OCI-LY1 (cell line): ENCODE measurements at regions not wholly inside any gene's neighbourhood (a gene's known extent, or its start where the extent isn't known, plus 50 kb on each side); places are given as distances from the start of the nearest gene placed in this dataset.

Source experiments
- H2AFZ ChIP-seq: fragments of 200-600 bp; sonication (generic), shearing (Covaris generic); 2 replicates; pipeline ENCODE4 v1.6.0; 2014; ENCODE audit warnings: antibody characterized with exemption, mild to moderate bottlenecking, low read length
- H3F3A ChIP-seq: fragments of 200-600 bp; sonication (generic), shearing (Covaris generic); 2 replicates; pipeline ENCODE4 v1.6.0; 2014; ENCODE audit warnings: mild to moderate bottlenecking, antibody characterized with exemption, low read length, moderate library complexity; ENCODE audit not compliant: insufficient read depth
- H3K27ac ChIP-seq: fragments of 200-600 bp; sonication (generic); 2 replicates; pipeline ENCODE4 v1.5.1; 2014; ENCODE audit warnings: low read length, mixed run types, mild to moderate bottlenecking, low read depth; ENCODE audit not compliant: poor library complexity, severe bottlenecking
- H3K27me3 ChIP-seq: fragments of 200-600 bp; sonication (generic); 2 replicates; pipeline ENCODE4 v1.6.0; 2014; ENCODE audit warnings: antibody characterized with exemption, mild to moderate bottlenecking, low read length, moderate library complexity; ENCODE audit not compliant: insufficient read depth
- H3K36me3 ChIP-seq: fragments of 200-600 bp; sonication (generic); 2 replicates; pipeline ENCODE4 v1.6.1; 2014; ENCODE audit warnings: mild to moderate bottlenecking, antibody characterized with exemption, low read length, moderate library complexity, mixed read lengths; ENCODE audit not compliant: insufficient read depth
- H3K4me1 ChIP-seq: fragments of 200-600 bp; sonication (generic); 2 replicates; pipeline ENCODE4 v1.5.1; 2014; ENCODE audit warnings: mild to moderate bottlenecking, low read length, moderate library complexity; ENCODE audit not compliant: insufficient read depth, severe bottlenecking
- H3K4me2 ChIP-seq: fragments of 200-600 bp; sonication (generic), shearing (Covaris generic); 2 replicates; pipeline ENCODE4 v1.6.1; 2014; ENCODE audit warnings: low read length
- H3K4me3 ChIP-seq: fragments of 200-600 bp; sonication (generic); 2 replicates; pipeline ENCODE4 v1.5.1; 2014; ENCODE audit warnings: low read length, low read depth, mild to moderate bottlenecking, mixed read lengths; ENCODE audit not compliant: poor library complexity, severe bottlenecking
- H3K79me2 ChIP-seq: fragments of 200-600 bp; shearing (Covaris generic); 2 replicates; pipeline ENCODE4 v1.6.1; 2016; ENCODE audit warnings: mixed run types, low read length, mixed read lengths; ENCODE audit not compliant: insufficient read depth
- H3K9ac ChIP-seq: fragments of 200-600 bp; sonication (generic), shearing (Covaris generic); 2 replicates; pipeline ENCODE4 v1.6.1; 2014; ENCODE audit warnings: mild to moderate bottlenecking, low read length, mixed read lengths
- H3K9me2 ChIP-seq: fragments of 200-600 bp; sonication (generic), shearing (Covaris generic); 2 replicates; pipeline ENCODE4 v1.6.1; 2014; ENCODE audit warnings: low read depth, mild to moderate bottlenecking, low read length, mixed read lengths
- H3K9me3 ChIP-seq: fragments of 200-600 bp; shearing (Covaris generic); 2 replicates; pipeline ENCODE4 v1.6.1; 2014; ENCODE audit warnings: low read length, mixed read lengths
- H4K20me1 ChIP-seq: fragments of 200-600 bp; sonication (generic), shearing (Covaris generic); 2 replicates; pipeline ENCODE4 v1.6.0; 2016; ENCODE audit warnings: mild to moderate bottlenecking, low read length; ENCODE audit not compliant: insufficient read depth
- EZH2 ChIP-seq: fragments of 200-600 bp; sonication (generic), shearing (Covaris generic); IDR thresholded peaks from 2 replicates; pipeline ENCODE4 v1.8.0; 2017; ENCODE audit warnings: borderline replicate concordance, mixed run types, mild to moderate bottlenecking, antibody characterized with exemption, low read length, moderate library complexity, mixed read lengths
- TF ChIP-seq, protein P1 (sequence below): fragments of 200-600 bp; sonication (generic), shearing (Covaris generic); IDR thresholded peaks from 2 replicates; pipeline ENCODE4 v1.5.1; 2017; ENCODE audit warnings: mild to moderate bottlenecking, antibody characterized with exemption, low read length, moderate library complexity, mixed read lengths

DNA sequence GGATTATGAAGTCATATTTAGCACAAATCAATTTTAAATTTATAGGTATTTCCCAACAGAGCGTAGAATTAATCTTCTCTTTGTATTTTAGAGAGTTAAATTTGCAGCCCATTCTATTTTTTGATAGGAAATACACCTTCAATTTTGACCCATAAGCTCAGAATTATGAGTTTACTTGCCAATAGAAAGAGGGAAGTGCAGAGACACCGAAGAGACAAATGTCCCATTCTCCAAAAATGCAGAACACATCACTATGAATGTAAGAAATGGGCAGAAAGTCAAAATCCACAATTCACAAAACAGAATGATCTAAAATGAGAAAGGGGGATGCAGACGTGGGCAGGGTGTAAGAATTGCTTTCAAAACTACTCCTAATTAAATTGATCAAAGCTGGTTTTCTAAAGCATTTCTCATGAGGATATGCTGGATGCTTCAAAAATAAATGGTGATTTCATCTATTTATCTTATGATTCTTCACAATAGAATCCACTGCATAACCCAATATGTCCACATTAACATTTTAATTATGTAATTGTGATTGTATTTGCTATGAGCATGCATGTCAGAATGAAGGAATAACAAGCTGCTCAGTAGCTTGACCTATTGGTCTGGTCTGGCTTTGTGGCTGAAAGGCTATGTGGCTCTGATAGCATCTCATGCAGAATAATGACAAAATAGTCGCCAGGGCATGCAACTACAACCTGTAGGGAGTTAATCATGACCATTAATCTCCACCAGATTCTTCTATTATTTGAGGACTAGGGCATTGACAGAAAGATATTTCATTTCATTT is 550.1 kb upstream of the CDH18 start:
- Histone ChIP-seq H3K9me2 (no peaks in the 10 kb centered on the region), H3K4me1 (no peaks in the 10 kb centered on the region)

DNA sequence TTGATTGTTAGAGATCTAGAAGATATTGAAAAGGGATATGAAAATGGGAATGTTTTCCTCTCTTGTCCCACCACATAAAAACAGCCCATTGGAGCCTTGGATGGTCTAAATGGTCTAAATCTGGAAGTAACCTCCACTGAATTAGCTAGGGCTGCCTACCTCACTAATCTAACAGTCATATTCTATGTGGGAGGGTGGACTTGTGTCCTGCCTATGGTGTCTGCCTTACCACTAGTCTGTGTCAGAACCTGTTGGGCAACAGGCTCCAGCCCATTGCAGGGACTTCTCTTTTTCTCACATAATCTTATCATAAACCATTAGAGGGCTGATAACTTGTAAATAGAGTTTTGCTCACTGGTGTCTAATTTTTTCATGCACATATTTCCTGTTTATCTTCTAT is 548.8 kb upstream of the CDH18 start:
- H3K4me2 ChIP-seq: no peak overlapping the region

More for the DNA sequence above, 550.1 kb upstream of the CDH18 start:
- H3K4me2 ChIP-seq: no peak overlapping the region
- no peak overlapping the region for H3K4me3 ChIP-seq
- no peaks in the 10 kb centered on the region for H3K27me3 ChIP-seq
- no peaks in the 10 kb centered on the region for H3K9me3 ChIP-seq
- TF ChIP-seq, protein P1, sequence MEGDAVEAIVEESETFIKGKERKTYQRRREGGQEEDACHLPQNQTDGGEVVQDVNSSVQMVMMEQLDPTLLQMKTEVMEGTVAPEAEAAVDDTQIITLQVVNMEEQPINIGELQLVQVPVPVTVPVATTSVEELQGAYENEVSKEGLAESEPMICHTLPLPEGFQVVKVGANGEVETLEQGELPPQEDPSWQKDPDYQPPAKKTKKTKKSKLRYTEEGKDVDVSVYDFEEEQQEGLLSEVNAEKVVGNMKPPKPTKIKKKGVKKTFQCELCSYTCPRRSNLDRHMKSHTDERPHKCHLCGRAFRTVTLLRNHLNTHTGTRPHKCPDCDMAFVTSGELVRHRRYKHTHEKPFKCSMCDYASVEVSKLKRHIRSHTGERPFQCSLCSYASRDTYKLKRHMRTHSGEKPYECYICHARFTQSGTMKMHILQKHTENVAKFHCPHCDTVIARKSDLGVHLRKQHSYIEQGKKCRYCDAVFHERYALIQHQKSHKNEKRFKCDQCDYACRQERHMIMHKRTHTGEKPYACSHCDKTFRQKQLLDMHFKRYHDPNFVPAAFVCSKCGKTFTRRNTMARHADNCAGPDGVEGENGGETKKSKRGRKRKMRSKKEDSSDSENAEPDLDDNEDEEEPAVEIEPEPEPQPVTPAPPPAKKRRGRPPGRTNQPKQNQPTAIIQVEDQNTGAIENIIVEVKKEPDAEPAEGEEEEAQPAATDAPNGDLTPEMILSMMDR: no peak
- H3K79me2 ChIP-seq: no peaks in the 10 kb centered on the region
- H3K36me3 ChIP-seq: no peaks in the 10 kb centered on the region
- H3K27ac ChIP-seq: no peak overlapping the region
- H2AFZ ChIP-seq: no peak overlapping the region
- no peak overlapping the region for H3K9ac ChIP-seq
- H4K20me1 ChIP-seq: no peaks in the 10 kb centered on the region
- no peaks in the 10 kb centered on the region for H3F3A ChIP-seq

DNA sequence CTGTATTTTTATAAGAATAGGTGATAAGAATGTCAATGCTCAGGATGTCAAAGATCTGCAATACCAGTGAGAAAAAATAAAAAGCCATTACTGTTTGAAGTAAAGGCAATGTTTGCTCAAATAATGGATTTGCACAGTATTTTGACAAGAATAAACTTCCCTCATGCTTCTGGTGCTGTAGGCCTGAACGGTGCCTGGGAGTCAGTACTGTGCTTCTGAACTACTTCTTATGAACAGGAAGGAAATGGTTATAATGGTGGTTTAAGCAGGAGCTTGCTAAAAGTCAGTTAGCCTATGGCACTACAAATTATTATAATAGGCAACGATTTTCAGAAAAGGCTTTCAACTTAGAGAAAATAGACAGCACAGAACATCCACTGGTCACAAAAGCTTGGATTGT is 548.3 kb upstream of the CDH18 start:
- no peaks in the 10 kb centered on the region for H4K20me1 ChIP-seq
- no peak overlapping the region for H2AFZ ChIP-seq
- no peak overlapping the region for H3K9ac ChIP-seq
- no peak overlapping the region for H3K4me2 ChIP-seq
- no peak for TF ChIP-seq EZH2
- TF ChIP-seq, protein P1: no peak
- no peaks in the 10 kb centered on the region for H3K79me2 ChIP-seq
- no peak overlapping the region for H3K27ac ChIP-seq
- no peaks in the 10 kb centered on the region for H3K9me3 ChIP-seq
- H3F3A ChIP-seq: no peaks in the 10 kb centered on the region
- no peaks in the 10 kb centered on the region for H3K36me3 ChIP-seq
- no peaks in the 10 kb centered on the region for H3K4me1 ChIP-seq
- no peak overlapping the region for H3K4me3 ChIP-seq
- no peaks in the 10 kb centered on the region for H3K9me2 ChIP-seq
- no peaks in the 10 kb centered on the region for H3K27me3 ChIP-seq

More for the DNA sequence above, 548.8 kb upstream of the CDH18 start:
- Histone ChIP-seq H2AFZ (no peak overlapping the region), H3K79me2 (no peaks in the 10 kb centered on the region), H3K4me1 (no peaks in the 10 kb centered on the region), H3K4me3 (no peak overlapping the region), H3K9ac (no peak overlapping the region), H3K27me3 (no peaks in the 10 kb centered on the region), H3K36me3 (no peaks in the 10 kb centered on the region), H3K9me2 (no peaks in the 10 kb centered on the region), H3F3A (no peaks in the 10 kb centered on the region), H4K20me1 (no peaks in the 10 kb centered on the region), H3K27ac (no peak overlapping the region), H3K9me3 (no peaks in the 10 kb centered on the region)
- TF ChIP-seq, protein P1: no peak
- TF ChIP-seq EZH2: no peak
